ENCODE measurements at regions not wholly inside any gene's neighbourhood (a gene's known extent, or its start where the extent isn't known, plus 50 kb on each side); places are given as distances from the start of the nearest gene placed in this dataset.

- H3K4me3 ChIP-seq (ENCODE audit: low read length): no peak overlapping the region
- DNase-seq (ENCODE audit: low read depth): no peak
- TF ChIP-seq, protein P1, sequence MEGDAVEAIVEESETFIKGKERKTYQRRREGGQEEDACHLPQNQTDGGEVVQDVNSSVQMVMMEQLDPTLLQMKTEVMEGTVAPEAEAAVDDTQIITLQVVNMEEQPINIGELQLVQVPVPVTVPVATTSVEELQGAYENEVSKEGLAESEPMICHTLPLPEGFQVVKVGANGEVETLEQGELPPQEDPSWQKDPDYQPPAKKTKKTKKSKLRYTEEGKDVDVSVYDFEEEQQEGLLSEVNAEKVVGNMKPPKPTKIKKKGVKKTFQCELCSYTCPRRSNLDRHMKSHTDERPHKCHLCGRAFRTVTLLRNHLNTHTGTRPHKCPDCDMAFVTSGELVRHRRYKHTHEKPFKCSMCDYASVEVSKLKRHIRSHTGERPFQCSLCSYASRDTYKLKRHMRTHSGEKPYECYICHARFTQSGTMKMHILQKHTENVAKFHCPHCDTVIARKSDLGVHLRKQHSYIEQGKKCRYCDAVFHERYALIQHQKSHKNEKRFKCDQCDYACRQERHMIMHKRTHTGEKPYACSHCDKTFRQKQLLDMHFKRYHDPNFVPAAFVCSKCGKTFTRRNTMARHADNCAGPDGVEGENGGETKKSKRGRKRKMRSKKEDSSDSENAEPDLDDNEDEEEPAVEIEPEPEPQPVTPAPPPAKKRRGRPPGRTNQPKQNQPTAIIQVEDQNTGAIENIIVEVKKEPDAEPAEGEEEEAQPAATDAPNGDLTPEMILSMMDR (conservative IDR thresholded peaks at IDR 0.05; ENCODE audit: low read length): no peak
Observed at GRCh38 chr13:33963134-33963533, 145.2 kb downstream of the RFC3 start.

DNA sequence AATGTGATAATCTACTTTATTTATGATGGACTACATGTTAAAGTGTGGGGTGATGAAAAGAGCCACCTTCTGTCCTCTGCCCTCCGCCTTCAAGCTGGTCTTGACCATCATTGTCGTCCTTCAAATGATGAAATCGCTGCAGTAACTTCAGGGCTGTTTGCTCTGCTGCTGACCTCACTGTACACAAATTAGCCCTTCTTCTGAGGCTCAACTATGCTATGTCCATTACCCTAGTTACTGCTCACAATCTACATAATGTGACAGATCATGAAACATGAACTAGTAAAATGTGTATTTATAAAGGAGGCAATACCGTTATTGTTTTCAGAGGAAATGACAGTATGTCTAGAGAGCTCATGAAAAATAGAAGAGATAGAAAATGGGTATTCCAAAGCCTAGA is 145.9 kb downstream of the RFC3 start:
- no peak overlapping the region for H3K4me3 ChIP-seq (ENCODE audit: low read length)
- DNase-seq (ENCODE audit: low read depth): no peak
- TF ChIP-seq, protein P1 (conservative IDR thresholded peaks at IDR 0.05; ENCODE audit: low read length): no peak

DNA sequence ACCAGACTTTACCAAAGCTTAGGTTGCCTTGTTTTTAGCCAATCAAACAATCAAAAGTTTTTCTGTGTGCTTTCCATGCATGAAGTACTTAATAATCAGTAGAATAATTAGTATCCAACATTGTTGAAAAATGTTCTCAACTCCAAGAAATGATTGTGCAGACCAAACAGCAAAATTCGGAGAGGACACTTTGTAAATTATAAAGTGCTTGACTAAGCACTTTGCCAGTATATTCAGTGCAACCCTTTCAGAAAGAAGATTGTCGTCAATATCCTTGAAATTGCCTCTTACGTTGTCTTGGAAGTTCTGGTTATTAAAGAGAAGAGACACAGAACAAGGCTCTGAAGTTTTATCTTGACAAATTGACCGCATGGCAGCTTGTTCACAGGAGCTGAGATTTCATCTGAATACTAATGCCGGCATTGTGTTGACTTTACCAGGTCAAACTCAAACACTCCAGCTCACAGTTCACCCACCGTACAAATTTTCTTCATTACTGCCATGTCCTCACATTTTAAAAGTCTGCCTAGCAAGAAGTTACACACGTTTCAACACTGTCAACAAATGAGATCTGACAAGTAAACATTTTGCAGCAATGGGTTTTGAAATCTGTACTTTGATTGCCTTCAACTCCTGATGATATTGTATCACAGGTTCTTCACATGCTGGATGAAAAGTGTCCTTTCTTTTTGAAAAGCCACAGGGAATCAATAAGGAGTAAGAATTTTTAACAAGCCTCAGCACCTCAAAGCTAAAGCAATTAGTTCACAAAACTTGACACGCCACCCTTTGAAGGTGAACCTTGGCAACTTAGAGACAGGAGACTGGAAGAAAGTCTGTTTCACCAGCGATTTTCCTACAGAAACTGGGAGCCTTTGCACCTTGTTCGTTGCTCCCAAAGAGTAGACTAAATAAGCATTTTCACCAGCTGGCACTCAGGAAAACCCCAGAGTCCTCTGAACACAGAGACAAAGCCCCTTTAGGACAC is 150.9 kb downstream of the RFC3 start:
- no peak overlapping the region for H3K4me3 ChIP-seq (ENCODE audit: low read length)
- DNase-seq (ENCODE audit: low read depth): no peak
- TF ChIP-seq, protein P1 (conservative IDR thresholded peaks at IDR 0.05; ENCODE audit: low read length): no peak

DNA sequence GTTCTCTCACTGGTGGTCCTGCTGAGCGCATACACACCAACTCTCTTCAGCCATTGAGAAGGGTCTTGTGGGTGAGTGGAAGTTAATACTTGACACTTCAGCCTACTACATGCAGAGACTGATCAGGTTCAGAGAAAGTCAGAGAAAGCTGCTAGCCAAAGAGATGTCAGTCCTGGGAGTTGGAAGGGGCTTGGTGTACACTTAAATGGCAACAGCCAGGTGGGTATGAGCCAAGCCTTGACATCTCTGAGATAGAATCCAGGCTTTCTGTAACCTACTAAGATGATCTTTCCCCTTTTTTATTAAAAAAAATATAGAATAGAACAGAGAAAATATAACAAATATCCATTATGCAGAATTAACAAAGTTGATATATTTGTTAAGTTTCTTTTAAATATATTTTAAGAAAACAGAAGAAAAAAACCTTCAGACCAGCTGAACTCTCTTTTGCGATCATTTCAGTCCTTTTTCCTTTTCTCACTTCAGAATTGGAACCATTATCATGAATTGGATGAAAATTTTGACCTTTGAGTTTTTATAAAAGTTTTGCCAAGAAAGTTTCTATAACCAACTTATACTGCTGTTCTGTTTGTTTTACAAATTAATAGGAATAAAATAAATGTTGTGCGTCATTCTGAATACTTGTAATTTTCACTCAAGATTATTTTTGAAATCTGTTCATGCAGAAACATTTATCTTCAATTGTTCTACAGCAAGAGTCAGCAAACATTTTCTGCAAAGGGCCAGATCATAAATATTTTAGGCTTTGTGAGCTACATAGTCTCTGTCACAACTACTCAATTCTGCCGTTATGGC is 153.0 kb downstream of the RFC3 start:
- no peak overlapping the region for H3K4me3 ChIP-seq (ENCODE audit: low read length)
- TF ChIP-seq, protein P1 (conservative IDR thresholded peaks at IDR 0.05; ENCODE audit: low read length): no peak
- no peak for DNase-seq (ENCODE audit: low read depth)

GRCh38 chr13:33971562-33971819 is 153.5 kb downstream of the RFC3 start:
- no peak overlapping the region for H3K4me3 ChIP-seq (ENCODE audit: low read length)
- TF ChIP-seq, protein P1 (conservative IDR thresholded peaks at IDR 0.05; ENCODE audit: low read length): no peak
- no peak for DNase-seq (ENCODE audit: low read depth)

DNA sequence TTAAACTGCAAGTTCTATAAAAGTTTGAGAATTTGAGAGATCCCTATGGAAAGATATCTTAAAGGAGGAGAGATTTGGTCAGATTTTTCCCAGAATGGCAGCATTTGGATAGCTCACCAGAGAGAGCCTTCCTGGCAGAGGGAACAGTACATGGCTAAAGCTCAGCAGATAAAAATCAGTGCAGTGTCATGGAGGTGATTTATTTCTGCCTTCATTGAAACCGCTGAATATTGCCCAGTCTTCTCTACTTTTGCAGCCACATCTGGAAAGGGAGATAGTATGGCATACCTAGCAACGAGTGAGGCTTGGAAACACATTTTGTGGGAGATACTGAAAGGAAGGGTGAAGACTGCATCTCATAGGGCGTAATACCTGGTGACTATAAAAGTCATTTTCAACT is 155.2 kb downstream of the RFC3 start:
- DNase-seq (ENCODE audit: low read depth): no peak
- no peak overlapping the region for H3K4me3 ChIP-seq (ENCODE audit: low read length)
- TF ChIP-seq, protein P1 (conservative IDR thresholded peaks at IDR 0.05; ENCODE audit: low read length): no peak

Data from AG10803 (cell line).